CD4-positive, alpha-beta T cell treated with Interleukin-4 for 1 hour (primary cell): ENCODE measurements at regions not wholly inside any gene's neighbourhood (a gene's known extent, or its start where the extent isn't known, plus 50 kb on each side); places are given as distances from the start of the nearest gene placed in this dataset.
"Not testable (repeated sequence)": the region's sequence is repeated elsewhere in the genome, so short reads cannot be mapped to it uniquely, and the experiment has no call there.

Experiments
- DNase-seq, 2 donors: peaks; one replicate each; pipeline ENCODE4 v3.0.0-alpha.2; 2020 to 2022

DNA sequence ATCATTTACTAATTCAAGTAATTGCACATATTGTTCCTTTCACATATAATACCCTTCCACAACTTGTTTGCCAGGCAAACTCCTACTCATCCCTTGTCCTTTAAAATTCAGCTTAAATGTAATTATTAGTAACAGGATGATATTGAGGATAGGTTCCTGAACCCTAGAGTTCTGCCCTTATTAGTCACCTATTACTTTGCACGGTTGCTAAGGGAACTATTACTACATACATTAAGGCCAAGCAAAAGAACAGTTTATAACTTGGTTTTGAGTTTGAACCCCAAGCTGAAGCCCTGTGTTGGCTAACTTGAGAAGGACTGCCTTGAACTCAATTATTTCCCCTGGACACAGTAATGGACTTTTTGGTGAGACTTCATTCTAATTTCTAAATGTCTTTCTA is 529.7 kb downstream of the IGSF11 start:
- DNase-seq, result no peak

DNA sequence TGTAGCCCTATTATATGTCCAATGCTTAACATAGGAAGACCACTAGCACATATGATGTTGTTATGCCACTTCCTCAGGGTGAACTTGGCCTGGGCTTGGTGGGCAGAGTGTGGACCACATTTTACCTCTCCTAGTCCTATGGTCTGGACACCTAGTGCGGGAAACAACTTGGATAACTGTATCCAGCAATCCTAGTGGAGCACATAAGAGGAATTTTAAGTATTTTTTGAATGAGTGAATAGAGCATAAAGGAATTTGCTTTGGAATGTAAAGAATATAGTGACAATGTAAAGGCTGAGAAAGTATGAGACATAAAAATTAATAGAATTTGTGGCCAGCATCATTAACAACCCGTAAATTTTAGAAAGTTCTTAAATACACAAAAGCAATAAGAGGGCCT is 528.9 kb downstream of the IGSF11 start:
- no peak for DNase-seq

DNA sequence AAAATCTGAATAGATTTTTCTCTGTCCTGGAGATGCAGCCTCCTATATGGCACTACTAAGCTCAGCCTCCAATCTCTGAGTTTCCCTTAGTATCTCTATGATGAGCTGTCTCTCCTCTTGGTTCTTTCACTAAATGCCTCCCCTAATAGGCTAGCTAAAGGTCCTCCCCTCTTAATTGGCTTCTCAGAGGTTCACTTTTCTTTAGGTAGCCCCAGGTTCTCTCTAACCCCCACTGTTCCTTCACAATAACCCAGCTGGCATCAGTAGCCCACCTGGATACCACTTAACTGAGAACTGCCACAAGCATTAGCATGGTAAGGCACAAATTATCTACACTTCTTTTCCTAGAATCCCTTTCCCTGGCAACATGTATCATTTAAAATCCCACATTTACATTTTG is 523.2 kb downstream of the IGSF11 start:
- no peak for DNase-seq

DNA sequence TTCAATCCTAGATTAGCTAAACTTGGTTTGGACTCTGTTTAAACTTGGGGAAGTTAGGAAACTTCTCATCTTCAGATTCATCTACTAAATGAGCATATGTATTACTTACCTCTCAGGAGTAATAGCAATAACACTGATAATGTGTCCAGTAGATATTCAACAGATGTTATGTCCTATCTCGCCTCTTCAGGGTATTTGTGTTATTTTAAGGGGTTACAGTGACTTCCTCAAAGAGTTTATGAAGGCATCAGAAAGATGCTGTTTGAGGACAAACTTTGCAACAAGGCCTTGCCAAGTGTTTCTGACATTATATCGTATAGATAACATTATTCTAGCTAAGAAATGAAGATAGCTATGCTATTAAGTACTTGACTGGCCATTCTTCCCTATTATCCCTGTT is 522.3 kb downstream of the IGSF11 start:
- DNase-seq, result no peak

DNA sequence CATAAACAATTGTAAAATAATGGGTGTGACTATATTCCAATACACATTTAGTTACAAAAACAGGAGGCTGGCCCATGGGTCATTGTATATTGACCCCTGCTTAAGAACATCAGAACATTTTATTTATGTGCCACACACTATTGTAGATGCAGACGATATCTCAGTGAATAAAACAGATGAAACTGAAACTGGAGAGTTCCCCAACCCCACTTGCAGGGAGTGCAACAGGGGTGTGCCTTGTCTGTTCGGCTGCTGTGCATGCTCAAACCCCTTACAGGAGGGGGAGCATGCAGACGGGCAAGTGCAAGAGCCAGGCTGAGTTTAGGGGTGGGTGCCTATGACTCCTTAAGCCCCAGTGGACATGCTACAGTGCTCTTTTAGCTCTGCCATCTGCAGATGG is 509.6 kb downstream of the IGSF11 start:
- no peak for DNase-seq

DNA sequence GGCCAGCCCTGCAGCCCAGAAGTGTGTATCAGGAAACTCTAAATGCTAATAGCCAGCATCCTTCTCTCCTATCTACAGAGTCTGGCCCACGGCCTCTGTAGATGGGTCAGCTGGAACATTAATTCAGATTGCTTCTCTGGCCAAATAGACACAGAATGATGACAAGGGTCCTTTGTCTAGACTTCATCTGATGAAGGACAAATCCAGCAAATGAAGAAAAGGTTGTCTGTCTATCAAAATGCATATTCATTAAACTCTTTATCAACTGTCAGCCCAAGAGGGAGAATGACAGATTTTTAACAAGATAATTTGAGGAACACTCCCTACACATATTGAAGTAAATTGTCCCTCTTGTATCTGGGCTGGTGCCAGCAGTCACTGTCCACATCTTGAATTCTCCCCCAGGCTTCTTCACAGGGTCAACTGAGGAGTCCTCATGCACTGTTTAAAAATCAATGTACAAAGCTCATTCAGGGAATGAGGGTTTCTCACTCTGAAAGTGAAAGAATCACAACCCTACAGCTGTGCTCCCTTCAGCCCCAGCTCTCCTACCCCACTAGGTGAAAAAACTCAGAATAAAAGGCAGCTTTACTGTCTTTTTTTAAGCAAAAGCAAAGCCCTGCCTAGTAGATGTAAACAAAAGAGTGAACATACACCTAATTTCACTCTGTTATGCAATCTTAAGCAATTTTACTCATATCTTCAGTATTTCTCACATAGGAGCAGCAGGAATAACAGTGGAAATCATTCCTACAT is 507.7 kb downstream of the IGSF11 start:
- no peak for DNase-seq

DNA sequence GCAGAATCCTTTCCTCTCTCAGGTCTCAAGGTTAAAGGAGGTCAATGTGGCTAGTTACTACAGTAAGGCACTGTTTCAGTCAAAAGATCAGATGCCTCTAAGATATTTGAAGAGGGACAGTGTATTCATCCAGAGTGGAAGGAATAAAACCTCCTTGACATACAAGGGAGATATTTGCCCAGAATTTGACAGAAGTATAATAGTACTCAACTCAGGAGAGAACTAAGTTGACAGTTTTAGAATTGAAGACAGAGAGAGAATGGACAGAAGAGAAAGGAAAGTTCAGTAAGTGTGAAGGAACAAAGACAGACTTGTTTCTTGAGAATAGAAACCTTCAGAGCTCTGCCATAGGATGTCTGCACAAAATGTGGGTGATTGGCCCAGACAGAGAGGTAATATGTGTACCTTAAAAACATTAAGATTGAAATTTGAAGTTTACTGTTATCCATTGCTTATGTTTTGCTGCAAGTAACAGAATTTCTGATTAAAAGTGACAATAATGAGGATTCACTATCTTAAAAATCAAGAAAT is 507.1 kb downstream of the IGSF11 start:
- DNase-seq, result no peak

DNA sequence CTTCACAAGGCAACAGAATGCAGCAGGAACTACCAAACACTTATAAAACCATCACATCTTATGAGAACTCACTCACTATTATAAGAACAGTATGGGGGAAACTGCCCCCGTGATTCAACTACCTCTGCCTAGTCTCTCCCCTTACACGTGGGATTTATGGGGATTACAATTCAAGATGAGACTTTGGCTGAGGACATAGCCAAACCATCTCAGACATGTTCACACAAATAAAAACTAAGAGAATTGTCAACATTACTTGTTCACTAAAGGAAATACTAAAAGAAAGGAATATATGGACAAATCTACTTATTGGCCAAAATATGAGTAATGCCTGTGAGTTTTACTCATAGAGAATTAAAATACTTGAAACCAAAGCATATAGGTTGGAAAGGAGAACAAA is 505.1 kb downstream of the IGSF11 start:
- DNase-seq, result no peak

DNA sequence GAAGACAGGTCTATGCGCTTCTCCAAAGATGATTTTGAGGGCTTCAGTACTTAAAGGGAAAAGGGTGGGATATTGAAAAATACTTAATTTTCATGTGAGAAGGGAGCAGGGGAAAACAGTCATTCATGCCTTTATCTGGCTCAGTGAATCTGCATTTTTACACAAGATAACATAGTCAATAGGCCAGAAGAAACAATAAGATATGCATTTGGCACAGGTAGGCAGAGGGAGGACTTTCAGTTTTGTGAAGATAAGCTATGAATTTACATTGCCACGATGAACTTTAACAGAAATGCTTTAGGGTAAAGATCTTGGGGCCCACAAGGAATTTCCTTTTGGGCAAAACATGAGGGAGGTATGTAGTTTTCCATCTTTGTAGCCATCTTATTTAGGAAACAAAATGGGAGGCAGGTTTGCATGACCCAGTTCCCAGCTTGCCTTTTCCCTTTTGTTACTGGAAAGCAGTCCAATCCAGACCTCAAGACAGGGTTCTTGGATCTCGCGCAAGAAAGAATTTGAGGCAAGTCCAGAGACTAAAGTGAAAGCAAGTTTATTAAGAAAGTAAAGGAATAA is 504.2 kb downstream of the IGSF11 start:
- no peak for DNase-seq

DNA sequence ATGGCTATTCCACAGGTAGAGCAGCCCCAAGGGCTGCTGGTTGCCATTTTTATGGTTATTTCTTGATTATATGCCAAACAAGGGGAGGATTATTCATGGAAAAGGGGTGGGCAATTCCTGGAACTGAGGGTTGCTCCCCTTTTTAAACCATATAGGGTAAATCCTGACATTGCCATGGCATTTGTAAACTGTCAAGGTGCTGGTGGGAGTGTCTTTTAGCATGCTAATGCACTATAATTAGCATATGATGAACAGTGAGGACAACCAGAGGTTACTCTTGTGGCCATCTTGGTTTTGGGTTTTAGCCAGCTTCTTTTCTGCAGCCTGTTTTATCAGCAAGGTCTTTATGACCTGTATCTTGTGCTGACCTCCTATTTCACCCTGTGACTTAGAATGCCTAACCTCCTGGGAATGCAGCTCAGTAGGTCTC is 503.7 kb downstream of the IGSF11 start:
- not testable (repeated sequence) for DNase-seq

DNA sequence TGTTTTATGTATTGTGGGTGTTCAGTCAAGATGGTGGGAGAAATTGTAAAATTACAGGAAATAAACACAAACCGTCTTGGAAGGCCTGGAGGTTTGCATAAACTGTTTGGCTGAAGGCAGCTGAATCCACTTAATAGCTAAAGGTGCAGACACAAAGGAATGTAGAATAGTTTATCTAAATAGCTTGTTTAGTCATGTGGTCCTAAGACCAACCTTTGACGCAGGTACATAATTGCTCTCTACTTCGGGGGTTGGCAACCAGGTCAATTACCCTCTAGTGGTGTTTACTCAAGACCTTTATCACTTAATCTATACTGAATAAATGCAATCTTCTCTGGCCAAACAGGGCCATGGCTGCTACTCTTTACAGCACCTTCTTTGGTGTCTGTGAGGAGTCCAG is 502.8 kb downstream of the IGSF11 start:
- DNase-seq, result no peak

DNA sequence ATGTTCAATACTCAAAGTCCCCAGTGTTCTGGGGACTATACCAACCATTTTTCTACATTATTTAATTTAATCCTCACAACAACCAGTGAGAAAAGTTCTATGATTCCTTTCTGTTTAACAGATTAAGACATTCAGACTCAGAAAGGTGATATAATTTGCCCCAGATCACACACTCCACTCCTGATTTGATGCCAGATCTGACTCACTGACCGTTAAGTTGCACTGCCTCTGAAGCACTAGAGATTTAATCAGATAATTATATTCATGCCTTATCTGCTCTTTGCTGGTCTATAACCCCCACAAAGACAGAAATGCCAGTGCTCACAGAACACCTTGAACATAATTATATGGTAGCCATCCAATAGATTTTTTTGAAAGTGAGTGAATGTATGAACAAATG is 501.0 kb downstream of the IGSF11 start:
- no peak for DNase-seq

DNA sequence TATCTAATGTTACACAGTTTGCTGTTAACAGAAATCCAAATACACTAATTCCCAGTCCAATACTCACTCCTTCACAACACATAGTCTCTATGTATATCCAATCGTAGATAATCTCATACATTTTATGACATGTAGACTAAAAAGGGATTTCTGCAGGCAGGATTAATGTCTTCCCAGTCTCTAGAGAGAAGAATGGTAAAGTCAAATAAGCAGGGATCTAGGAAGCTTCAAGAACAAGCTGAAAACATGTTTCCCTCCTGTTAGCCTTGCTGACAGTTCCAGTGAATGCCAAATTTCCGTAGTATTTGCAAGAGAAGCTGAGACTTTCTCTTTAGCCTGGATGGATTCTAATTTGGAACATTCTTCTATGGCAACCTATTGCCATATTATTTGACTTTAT is 500.1 kb downstream of the IGSF11 start:
- no peak for DNase-seq

DNA sequence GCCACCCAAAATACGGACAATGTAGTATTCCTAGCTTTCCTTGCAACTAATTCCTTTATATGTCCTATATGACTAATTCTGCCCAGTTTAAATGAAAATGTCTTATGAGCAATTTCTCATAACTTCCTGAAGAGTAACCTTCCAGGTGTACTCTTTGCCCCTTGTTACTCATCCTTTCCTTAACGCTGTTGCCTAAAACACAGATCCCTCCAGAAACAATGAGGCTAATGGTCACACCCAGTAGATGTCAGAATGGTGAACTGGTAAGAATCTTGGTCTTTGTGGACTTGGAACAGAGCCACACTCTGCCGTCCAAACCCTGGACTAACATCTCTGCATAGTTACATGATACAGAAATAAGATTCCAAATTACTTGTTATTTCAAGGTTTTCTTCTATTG is 497.9 kb downstream of the IGSF11 start:
- DNase-seq, result no peak

DNA sequence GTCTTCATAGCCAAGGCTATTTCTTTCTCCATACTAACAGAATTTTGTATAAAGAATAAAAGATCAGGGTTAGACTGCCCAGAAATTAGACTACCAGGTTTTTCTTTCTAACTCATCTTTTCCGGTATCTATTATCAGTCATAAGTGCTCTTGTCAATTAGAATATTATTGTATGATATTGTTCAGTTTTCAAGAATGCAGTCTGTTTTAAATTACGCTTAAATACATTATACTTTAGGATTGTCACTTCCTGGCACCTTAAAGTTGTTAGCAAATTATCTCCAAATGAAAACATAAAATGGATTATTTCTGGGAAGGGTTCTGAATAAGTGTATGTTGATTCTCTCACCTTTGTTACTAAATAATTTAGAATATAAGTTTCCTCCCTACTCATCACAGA is 497.2 kb downstream of the IGSF11 start:
- DNase-seq, result no peak

DNA sequence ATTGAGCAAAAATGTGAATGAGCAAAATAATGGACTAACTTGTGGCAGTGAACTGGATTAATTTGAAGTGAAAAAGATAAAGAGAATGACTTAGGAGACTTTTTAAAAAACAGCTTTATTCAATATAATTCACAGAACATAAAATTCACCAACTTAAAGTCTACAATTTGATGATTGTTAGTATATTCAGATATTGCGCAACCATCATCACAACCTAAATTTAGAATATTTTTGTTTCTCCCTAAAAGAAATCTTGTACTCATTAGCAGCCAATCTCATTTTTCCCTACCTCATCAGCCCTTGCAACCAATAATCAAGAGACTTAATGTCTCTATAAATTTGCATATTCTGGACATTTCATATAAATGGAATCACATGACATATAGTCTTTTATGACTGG is 496.5 kb downstream of the IGSF11 start:
- DNase-seq, result no peak

DNA sequence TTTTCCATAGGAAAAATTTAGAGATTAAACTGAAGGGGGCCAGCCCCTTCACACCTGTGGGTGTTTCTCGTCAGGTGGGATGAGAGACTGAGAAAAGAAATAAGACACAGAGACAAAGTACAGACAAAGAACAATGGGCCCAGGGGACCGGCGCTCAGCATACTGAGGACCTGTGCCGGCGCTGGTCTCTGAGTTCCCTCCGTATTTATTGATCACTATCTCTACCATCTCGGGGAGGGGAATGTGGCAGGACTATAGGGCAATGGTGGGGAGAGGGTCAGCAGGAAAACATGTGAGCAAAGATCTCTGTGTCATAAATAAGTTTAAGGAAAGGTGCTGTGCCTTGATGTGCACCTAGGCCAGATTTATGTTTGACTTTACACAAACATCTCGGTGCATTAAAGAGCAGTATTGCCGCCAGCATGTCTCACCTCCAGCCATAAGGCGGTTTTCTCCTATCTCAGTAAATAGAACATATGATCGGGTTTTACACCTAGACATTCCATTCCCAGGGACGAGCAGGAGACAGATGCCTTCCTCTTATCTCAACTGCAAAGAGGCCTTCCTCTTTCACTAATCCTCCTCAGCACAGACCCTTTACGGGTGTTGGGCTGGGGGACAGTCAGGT is 494.7 kb downstream of the IGSF11 start:
- DNase-seq, result not testable (repeated sequence)

DNA sequence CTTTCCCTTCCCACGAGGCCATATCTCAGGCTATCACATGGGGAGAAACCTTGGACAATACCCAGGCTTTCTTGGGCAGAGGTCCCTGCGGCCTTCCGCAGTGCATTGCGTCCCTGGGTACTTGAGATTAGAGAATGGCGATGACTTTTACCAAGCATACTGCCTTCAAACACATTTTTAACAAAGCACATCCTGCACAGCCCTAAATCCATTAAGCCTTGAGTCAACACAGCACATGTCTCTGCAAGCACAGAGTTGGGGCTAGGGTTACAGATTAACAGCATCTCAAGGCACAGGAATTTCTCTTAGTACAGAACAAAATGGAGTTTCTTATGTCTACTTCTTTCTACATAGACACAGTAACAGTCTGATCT is 494.2 kb downstream of the IGSF11 start:
- DNase-seq, result not testable (repeated sequence)

DNA sequence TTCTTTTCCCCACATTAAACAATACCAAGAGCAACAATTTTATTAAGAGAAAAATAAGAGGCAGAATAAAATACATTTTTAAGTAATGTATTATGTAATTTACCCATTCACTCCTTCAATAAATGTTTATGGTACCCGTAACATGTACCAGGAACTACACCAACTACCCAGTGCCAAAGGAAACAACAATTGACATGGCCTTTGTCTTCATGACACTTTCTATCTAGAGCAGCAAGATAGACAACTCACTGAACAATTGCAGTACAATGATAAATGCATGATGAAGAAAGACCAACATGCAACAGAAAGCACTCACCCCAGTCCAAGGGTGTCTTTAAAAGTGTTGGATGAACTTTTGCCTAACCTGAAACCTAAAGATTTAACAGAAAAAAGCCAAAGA is 493.8 kb downstream of the IGSF11 start:
- no peak for DNase-seq

DNA sequence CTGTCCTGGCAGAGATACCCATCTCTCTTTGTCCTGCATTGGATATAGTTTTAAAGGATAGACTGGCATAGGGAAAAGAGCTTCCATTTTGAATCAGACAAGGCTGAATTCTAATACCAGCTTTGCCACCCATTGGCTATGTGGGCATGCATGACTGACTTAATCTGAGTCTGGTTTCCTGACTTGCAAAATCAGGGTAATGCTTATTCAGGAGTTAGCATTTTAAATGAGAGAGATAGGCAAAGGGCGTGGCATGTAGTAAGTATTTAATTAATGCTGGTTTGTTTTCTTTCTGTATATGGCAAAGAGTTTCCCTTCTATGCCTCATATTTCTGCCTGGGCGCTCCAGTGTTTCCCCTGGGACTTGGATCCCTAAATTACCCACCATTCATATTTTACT is 492.9 kb downstream of the IGSF11 start:
- DNase-seq, result no peak

DNA sequence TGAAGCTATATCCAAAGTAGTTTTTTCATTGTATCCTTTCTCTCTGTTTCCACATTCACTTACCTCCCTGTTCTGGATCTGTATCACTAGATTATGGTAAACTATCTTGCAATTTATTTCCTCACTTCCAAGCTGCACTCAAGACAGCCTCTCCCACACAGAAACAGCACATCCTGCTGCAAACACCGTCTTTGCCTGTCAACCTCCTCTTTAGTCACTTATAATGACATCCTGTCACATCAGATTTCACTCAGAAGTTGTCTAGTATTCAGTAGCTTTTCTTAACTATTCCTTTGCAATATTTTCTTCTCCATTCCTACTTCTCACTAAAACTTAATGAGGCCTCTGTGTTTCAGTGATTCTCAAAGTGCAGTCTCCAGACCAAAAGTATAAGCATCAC is 490.8 kb downstream of the IGSF11 start:
- no peak for DNase-seq

DNA sequence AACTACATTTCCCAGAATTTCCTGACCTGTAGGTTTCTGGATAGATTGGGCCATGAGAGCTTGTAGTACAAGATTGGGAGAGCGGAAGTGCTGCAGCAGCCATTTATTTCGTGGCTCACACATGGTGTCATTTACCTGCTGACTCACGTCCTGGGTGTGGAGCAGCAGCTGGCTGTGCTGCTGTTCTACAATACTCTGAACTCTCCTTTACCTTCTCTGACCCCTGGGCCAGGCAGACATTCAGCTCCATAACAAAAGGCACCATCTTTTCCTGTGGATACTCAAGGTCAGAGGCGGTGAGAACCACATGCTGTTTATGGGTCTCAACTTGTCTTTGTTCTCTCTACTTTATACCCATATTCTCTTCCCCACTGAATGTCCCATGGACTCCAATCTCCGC is 490.2 kb downstream of the IGSF11 start:
- DNase-seq, result no peak

DNA sequence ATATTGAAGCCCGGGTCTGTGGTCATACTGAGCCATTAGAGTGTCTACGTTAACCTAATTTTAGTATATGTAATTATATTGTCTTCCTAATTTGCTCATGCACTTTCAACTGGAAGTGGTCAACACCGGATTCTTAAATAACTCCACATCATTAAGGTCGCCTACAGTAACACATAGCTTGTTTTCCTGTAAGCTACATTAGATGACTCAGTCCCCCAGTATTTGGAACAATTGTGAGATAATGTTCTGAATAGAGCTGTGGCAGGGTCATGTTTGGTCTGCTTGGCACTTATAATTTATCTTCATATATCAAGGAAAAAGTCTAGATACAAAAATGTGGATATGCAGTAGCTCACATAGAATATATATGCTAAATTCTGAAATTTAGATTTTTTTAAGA is 486.2 kb downstream of the IGSF11 start:
- no peak for DNase-seq

DNA sequence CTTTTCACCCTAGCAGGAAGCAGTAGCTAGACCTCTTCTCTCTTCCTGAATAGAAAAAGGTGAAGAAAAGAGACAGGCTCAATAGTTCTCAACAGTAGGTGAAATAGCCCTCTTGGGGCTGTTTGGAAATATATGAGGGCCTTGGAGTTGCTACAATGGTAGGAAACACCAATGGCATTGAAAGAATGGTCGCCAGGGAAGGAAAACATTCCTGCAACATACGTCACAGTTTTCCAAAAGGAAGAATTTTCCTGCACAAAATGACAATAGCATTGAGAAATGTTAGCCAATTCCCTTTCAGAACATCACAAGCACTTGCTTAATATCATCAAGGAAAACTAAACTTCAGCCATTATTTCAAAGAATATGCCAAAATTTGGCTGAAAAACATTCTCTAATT is 484.5 kb downstream of the IGSF11 start:
- no peak for DNase-seq
